HG02884 (cell line): ENCODE measurements at regions not wholly inside any gene's neighbourhood (a gene's known extent, or its start where the extent isn't known, plus 50 kb on each side); places are given as distances from the start of the nearest gene placed in this dataset.
"Not testable (repeated sequence)": the region's sequence is repeated elsewhere in the genome, so short reads cannot be mapped to it uniquely, and the experiment has no call there.

ENCODE experiments used
- ATAC-seq: cut with Tn5 transposase; IDR thresholded peaks from one replicate; pipeline ENCODE4 v1.9.1; 2021; ENCODE audit warnings: mild to moderate bottlenecking, moderate library complexity; ENCODE audit not compliant: unreplicated experiment

GRCh38 chr2:184169366-184169765, 429.0 kb upstream of the ZNF804A start:
- no peak for ATAC-seq

- no peak for ATAC-seq
Observed at GRCh38 chr2:184174493-184175104, 423.7 kb upstream of the ZNF804A start.

GRCh38 chr2:184178229-184178628, 420.1 kb upstream of the ZNF804A start:
- no peak for ATAC-seq

- ATAC-seq, result no peak
Observed at GRCh38 chr2:184186436-184186835, 411.9 kb upstream of the ZNF804A start.

GRCh38 chr2:184187421-184187971, 410.8 kb upstream of the ZNF804A start:
- ATAC-seq, result no peak

- ATAC-seq, result no peak
Observed at GRCh38 chr2:184190725-184191124, 407.6 kb upstream of the ZNF804A start.

- ATAC-seq, result no peak
Observed at GRCh38 chr2:184192649-184193048, 405.7 kb upstream of the ZNF804A start.

GRCh38 chr2:184197413-184197812, 400.9 kb upstream of the ZNF804A start:
- no peak for ATAC-seq

GRCh38 chr2:184198791-184199190, 399.5 kb upstream of the ZNF804A start:
- ATAC-seq, result not testable (repeated sequence)

- no peak for ATAC-seq
Observed at GRCh38 chr2:184199274-184199673, 399.1 kb upstream of the ZNF804A start.

- ATAC-seq, result no peak
Observed at GRCh38 chr2:184201246-184201645, 397.1 kb upstream of the ZNF804A start.

- ATAC-seq, result no peak
Observed at GRCh38 chr2:184203661-184204060, 394.7 kb upstream of the ZNF804A start.

- ATAC-seq, result no peak
Observed at GRCh38 chr2:184205048-184205596, 393.2 kb upstream of the ZNF804A start.

- ATAC-seq, result no peak
Observed at GRCh38 chr2:184206045-184206444, 392.3 kb upstream of the ZNF804A start.

GRCh38 chr2:184210329-184210728, 388.0 kb upstream of the ZNF804A start:
- ATAC-seq, result no peak

GRCh38 chr2:184215745-184216144, 382.6 kb upstream of the ZNF804A start:
- no peak for ATAC-seq

- ATAC-seq, result no peak
Observed at GRCh38 chr2:184256611-184257010, 341.7 kb upstream of the ZNF804A start.

- no peak for ATAC-seq
Observed at GRCh38 chr2:184261331-184261730, 337.0 kb upstream of the ZNF804A start.

GRCh38 chr2:184261818-184262217, 336.5 kb upstream of the ZNF804A start:
- ATAC-seq, result no peak

- no peak for ATAC-seq
Observed at GRCh38 chr2:184268900-184269477, 329.3 kb upstream of the ZNF804A start.

- ATAC-seq, result no peak
Observed at GRCh38 chr2:184270660-184271059, 327.7 kb upstream of the ZNF804A start.

GRCh38 chr2:184272056-184272455, 326.3 kb upstream of the ZNF804A start:
- ATAC-seq, result no peak
